ENCODE measurements at regions not wholly inside any gene's neighbourhood (a gene's known extent, or its start where the extent isn't known, plus 50 kb on each side); places are given as distances from the start of the nearest gene placed in this dataset.

DNA sequence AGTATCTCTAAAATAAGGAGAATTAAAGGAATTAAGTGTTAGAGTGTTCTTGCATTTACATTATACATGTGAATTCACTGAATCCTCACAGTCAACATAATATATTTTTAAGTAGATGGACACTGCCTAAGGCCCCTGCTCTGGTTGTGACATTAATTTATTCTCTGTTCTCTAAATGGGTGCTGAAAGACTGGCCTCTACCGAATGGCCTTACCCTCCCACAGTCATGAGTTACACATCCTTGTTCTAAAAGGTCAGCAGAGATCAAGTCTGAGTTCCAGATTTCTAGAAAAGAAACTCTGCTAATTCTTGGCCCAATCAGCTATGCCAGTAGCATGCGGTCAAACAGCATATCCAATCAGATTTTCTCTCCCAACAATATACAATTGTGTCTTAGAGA lies 193.2 kb downstream of the TM2D1 start:
- H3K4me3 Mint-ChIP-seq, result no peak overlapping the region
- peaks cover 4% of the 10 kb centered on the region for H3K27me3 Mint-ChIP-seq (ENCODE audit: low read depth)
- H3K27ac Mint-ChIP-seq, result no peak overlapping the region
- no peak for DNase-seq (ENCODE audit: low spot score)
- H3K36me3 Mint-ChIP-seq (ENCODE audit: low read depth), result no peaks in the 10 kb centered on the region
- H3K4me1 Mint-ChIP-seq (ENCODE audit: low read depth), result peaks cover 9% of the 10 kb centered on the region
- H3K9me3 Mint-ChIP-seq, result no peaks in the 10 kb centered on the region

DNA sequence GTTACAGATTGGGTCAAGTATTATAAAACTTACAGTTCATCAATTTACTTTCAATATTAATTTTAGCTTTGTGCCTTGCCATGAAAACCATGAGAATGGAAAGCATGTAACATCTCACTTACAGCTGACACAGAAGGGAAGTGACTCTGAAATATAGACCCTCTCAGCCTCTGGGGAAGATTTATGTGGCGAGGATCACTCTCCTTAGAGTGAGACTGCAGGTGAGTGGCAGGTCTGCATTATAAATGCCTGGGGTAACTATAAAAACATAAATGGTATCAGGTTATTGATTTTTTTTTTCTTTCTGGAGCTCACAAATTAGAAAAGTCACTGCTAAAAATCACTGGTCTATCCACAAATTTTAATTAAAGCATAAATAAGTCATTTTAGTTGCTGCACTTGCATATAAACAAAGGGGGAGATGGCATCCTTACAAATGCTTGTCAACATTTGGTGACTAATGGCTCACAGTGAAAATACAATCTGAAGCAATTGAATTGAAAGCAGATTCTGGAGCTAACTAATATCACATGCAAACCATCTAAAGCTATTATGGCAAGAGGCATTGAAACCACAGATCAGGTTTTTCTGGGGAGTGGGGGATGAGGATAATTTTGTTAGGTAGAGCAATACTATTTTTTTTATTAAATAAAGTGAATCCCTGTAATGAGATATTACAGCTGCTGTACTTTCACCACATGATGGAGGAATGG lies 200.9 kb downstream of the TM2D1 start:
- H3K36me3 Mint-ChIP-seq (ENCODE audit: low read depth), result no peaks in the 10 kb centered on the region
- no peaks in the 10 kb centered on the region for H3K9me3 Mint-ChIP-seq
- no peaks in the 10 kb centered on the region for H3K4me1 Mint-ChIP-seq (ENCODE audit: low read depth)
- DNase-seq (ENCODE audit: low spot score), result no peak
- no peak overlapping the region for H3K4me3 Mint-ChIP-seq
- no peak overlapping the region for H3K27ac Mint-ChIP-seq
- H3K27me3 Mint-ChIP-seq (ENCODE audit: low read depth), result peaks cover 31% of the 10 kb centered on the region

GRCh38 chr1:61523229-61523628 lies 201.7 kb downstream of the TM2D1 start:
- H3K9me3 Mint-ChIP-seq, result no peaks in the 10 kb centered on the region
- H3K4me1 Mint-ChIP-seq (ENCODE audit: low read depth), result no peaks in the 10 kb centered on the region
- no peak overlapping the region for H3K27ac Mint-ChIP-seq
- no peak for DNase-seq (ENCODE audit: low spot score)
- H3K27me3 Mint-ChIP-seq (ENCODE audit: low read depth), result peaks cover 32% of the 10 kb centered on the region
- H3K4me3 Mint-ChIP-seq, result no peak overlapping the region
- H3K36me3 Mint-ChIP-seq (ENCODE audit: low read depth), result no peaks in the 10 kb centered on the region

GRCh38 chr1:61520401-61520800 lies 204.5 kb downstream of the TM2D1 start:
- Mint-ChIP-seq H3K4me1 (ENCODE audit: low read depth) (no peaks in the 10 kb centered on the region), H3K36me3 (ENCODE audit: low read depth) (no peaks in the 10 kb centered on the region), H3K9me3 (no peaks in the 10 kb centered on the region), H3K27ac (no peak overlapping the region), H3K27me3 (ENCODE audit: low read depth) (peaks cover 35% of the 10 kb centered on the region), H3K4me3 (no peak overlapping the region)
- no peak for DNase-seq (ENCODE audit: low spot score)

GRCh38 chr1:61519631-61520030 lies 205.3 kb downstream of the TM2D1 start:
- no peak overlapping the region for H3K4me3 Mint-ChIP-seq
- H3K27ac Mint-ChIP-seq, result no peak overlapping the region
- DNase-seq (ENCODE audit: low spot score), result no peak
- H3K36me3 Mint-ChIP-seq (ENCODE audit: low read depth), result no peaks in the 10 kb centered on the region
- H3K9me3 Mint-ChIP-seq, result no peaks in the 10 kb centered on the region
- no peaks in the 10 kb centered on the region for H3K4me1 Mint-ChIP-seq (ENCODE audit: low read depth)
- H3K27me3 Mint-ChIP-seq (ENCODE audit: low read depth), result peaks cover 35% of the 10 kb centered on the region

DNA sequence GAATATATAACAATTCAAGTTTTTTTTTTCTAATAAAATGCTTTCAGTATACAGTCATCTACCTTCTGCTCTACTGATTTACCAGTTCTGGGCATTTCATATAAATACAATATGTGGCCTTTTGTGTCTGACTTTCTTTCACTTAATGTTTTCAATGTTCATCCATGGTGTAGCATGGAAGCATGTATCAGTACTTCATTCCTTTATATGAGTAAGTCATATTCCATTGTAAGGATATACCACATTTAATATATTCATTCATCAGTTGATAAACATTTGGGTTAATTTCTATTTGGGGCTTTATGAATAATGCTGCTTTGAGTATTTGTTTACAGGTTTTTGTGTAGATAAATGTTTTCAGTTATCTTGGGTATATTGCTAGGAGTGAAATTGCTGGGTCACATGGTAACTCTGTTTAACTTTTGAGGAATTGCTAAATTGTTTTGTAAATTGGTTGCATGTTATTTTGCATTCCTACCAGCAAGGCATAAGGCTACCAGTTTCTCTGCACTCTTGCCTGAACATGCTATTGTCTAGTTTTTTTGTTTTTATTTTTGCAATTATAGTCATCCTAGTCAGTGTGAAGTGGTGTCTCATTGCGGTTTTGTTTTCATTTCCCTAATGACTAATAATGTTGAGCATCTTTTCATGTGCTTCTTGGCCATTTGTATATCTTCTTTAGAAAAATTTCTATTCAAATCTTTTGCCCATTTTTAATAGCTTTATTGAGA lies 206.1 kb downstream of the TM2D1 start:
- no peaks in the 10 kb centered on the region for H3K36me3 Mint-ChIP-seq (ENCODE audit: low read depth)
- no peak for DNase-seq (ENCODE audit: low spot score)
- H3K4me1 Mint-ChIP-seq (ENCODE audit: low read depth), result no peaks in the 10 kb centered on the region
- peaks cover 31% of the 10 kb centered on the region for H3K27me3 Mint-ChIP-seq (ENCODE audit: low read depth)
- H3K27ac Mint-ChIP-seq, result no peak overlapping the region
- H3K9me3 Mint-ChIP-seq, result no peaks in the 10 kb centered on the region
- H3K4me3 Mint-ChIP-seq, result no peak overlapping the region

- Mint-ChIP-seq H3K27ac (no peak overlapping the region), H3K9me3 (no peaks in the 10 kb centered on the region), H3K4me3 (no peak overlapping the region), H3K27me3 (ENCODE audit: low read depth) (peaks cover 29% of the 10 kb centered on the region), H3K4me1 (ENCODE audit: low read depth) (no peaks in the 10 kb centered on the region), H3K36me3 (ENCODE audit: low read depth) (no peaks in the 10 kb centered on the region)
- no peak for DNase-seq (ENCODE audit: low spot score)
Observed at GRCh38 chr1:61517345-61517744, 207.6 kb downstream of the TM2D1 start.

GRCh38 chr1:61515096-61515495 lies 209.8 kb downstream of the TM2D1 start:
- H3K36me3 Mint-ChIP-seq (ENCODE audit: low read depth), result no peaks in the 10 kb centered on the region
- H3K27me3 Mint-ChIP-seq (ENCODE audit: low read depth), result peaks cover 22% of the 10 kb centered on the region
- no peak overlapping the region for H3K27ac Mint-ChIP-seq
- no peak for DNase-seq (ENCODE audit: low spot score)
- H3K4me3 Mint-ChIP-seq, result no peak overlapping the region
- H3K4me1 Mint-ChIP-seq (ENCODE audit: low read depth), result no peaks in the 10 kb centered on the region
- no peaks in the 10 kb centered on the region for H3K9me3 Mint-ChIP-seq

Measured in T-helper 2 cell treated with Interferon-gamma antibody and Interleukin-4, amounts not matched to agents 5 μg/mL and 100 μg/mL, for 36 hours (primary cell).